K562 (cell line): ENCODE measurements at regions not wholly inside any gene's neighbourhood (a gene's known extent, or its start where the extent isn't known, plus 50 kb on each side); places are given as distances from the start of the nearest gene placed in this dataset.

ENCODE experiments used
- ATAC-seq: fragments of 200-7000 bp; cut with Tn5 transposase; 3 replicates; pipeline ENCODE4 v1.9.1; 2020; ENCODE audit warnings: moderate library complexity
- BruUV-seq: library from RNA; stranded (reverse); fragments of 400-500 nt; replicated peaks from 2 replicates; lab custom pipeline; 2021; lab: Mats Ljungman, UMichigan
- CTCF ChIA-PET: fragments of 300-600 bp; formaldehyde crosslinking; extraction: SDS; loops from one replicate; lab custom pipeline; 2021; ENCODE audit warnings: low intra/inter-chr PET ratio; lab: Yijun Ruan, JAX
- POLR2A ChIA-PET: fragments of 300-600, 350-650 bp; sonication (Branson Sonifier 250); formaldehyde crosslinking; extraction: SDS; loops from one replicate; lab custom pipeline; 2021; ENCODE audit warnings: antibody characterized with exemption, inconsistent platforms; lab: Yijun Ruan, JAX
- DNase-seq, 4 experiments: peaks; one replicate each; pipeline versions ENCODE4 v3.0.0 to v3.0.0-alpha.2; 2011 to 2018; ENCODE audit warnings: low spot score in 3 of 4, mixed read lengths in 3 of 4; ENCODE audit errors: extremely low read depth in 1 of 4
- FAIRE-seq: peaks from 2 replicates; lab custom pipeline; 2011; peaks lifted over from hg19 to GRCh38; lab: Jason Lieb, UNC
- H2AFZ ChIP-seq: 2 replicates; pipeline ENCODE4 v1.6.0; 2011; ENCODE audit warnings: low read depth, low read length, control low read depth, inconsistent platforms
- H3K27ac ChIP-seq: fragments of 200-600 bp; 3 replicates; pipeline ENCODE4 v1.8.0; 2011; ENCODE audit warnings: low read depth, mild to moderate bottlenecking, control low read depth, inconsistent platforms, low read length, moderate library complexity, mixed read lengths; ENCODE audit errors: extremely low read depth
- H3K27me3 ChIP-seq, 2 experiments: fragments of 300-600 bp in 1 of 2; 2 replicates in 1 of 2; 3 replicates in 1 of 2; pipeline versions ENCODE4 v1.6.0 to v1.8.0; 2011; ENCODE audit warnings: inconsistent platforms in 2 of 2, low read length in 2 of 2, mild to moderate bottlenecking in 1 of 2, mixed read lengths in 1 of 2, moderate library complexity in 1 of 2; ENCODE audit not compliant: control insufficient read depth in 2 of 2, insufficient read depth in 2 of 2
- H3K36me3 ChIP-seq: fragments of 300-600 bp; 3 replicates; pipeline ENCODE4 v1.8.0; 2011; ENCODE audit warnings: mild to moderate bottlenecking, low read length, inconsistent platforms; ENCODE audit not compliant: control insufficient read depth, insufficient read depth
- H3K4me1 ChIP-seq, 2 experiments: fragments of 200-600 bp in 1 of 2; replicated peaks in 1 of 2; 2 replicates in 1 of 2; 3 replicates in 1 of 2; pipeline versions ENCODE4 v1.5.1 to v1.8.0; 2011; ENCODE audit warnings: inconsistent platforms in 2 of 2, low read length in 2 of 2, mild to moderate bottlenecking in 1 of 2, mixed read lengths in 1 of 2, moderate library complexity in 1 of 2; ENCODE audit not compliant: control insufficient read depth in 2 of 2, insufficient read depth in 2 of 2
- H3K4me2 ChIP-seq: 2 replicates; pipeline ENCODE4 v1.6.1; 2011; ENCODE audit warnings: low read length, control low read depth, inconsistent platforms, mixed read lengths; ENCODE audit not compliant: insufficient read depth
- H3K4me3 ChIP-seq: fragments of 200-600 bp; sonication (generic), shearing (Covaris generic); 2 replicates; pipeline ENCODE4 v1.5.1; 2016; ENCODE audit warnings: control low read depth, inconsistent platforms
- H3K79me2 ChIP-seq: fragments of 200-600 bp; 3 replicates; pipeline ENCODE4 v1.8.0; 2011; ENCODE audit warnings: low read length, inconsistent platforms; ENCODE audit not compliant: control insufficient read depth, insufficient read depth
- H3K9ac ChIP-seq, 2 experiments: 2 replicates each; pipeline versions ENCODE4 v1.6.0 to v1.6.1; 2011; ENCODE audit warnings: low read depth in 2 of 2, low read length in 2 of 2, control low read depth in 1 of 2, inconsistent platforms in 1 of 2, mild to moderate bottlenecking in 1 of 2, mixed read lengths in 1 of 2; ENCODE audit not compliant: insufficient read depth in 1 of 2
- H3K9me1 ChIP-seq: one replicate; pipeline ENCODE4 v1.6.0; 2011; ENCODE audit warnings: inconsistent platforms, mild to moderate bottlenecking, low read length, moderate library complexity; ENCODE audit not compliant: control insufficient read depth, insufficient read depth
- H3K9me3 ChIP-seq: replicated peaks from 2 replicates; pipeline ENCODE4 v1.5.1; 2011; ENCODE audit warnings: low read depth, low read length, inconsistent platforms; ENCODE audit not compliant: control insufficient read depth, insufficient read depth
- H4K20me1 ChIP-seq: replicated peaks from 2 replicates; pipeline ENCODE4 v1.6.1; 2011; ENCODE audit warnings: low read length, inconsistent platforms, mixed read lengths; ENCODE audit not compliant: control insufficient read depth, insufficient read depth
- DNMT1 ChIP-seq: fragments of 450-650 bp; IDR thresholded peaks from 2 replicates; pipeline ENCODE4 v1.6.1; 2016; ENCODE audit warnings: antibody characterized with exemption, mild to moderate bottlenecking
- FOXK1 ChIP-seq: sonication (generic); formaldehyde crosslinking; IDR thresholded peaks from 2 replicates; pipeline ENCODE4 v1.8.0; 2022; ENCODE audit warnings: missing genetic modification reagents, mild to moderate bottlenecking, borderline replicate concordance
- KLF13 ChIP-seq: fragments of 450-650 bp; IDR thresholded peaks from 2 replicates; pipeline ENCODE4 v1.6.1; 2016; ENCODE audit warnings: missing genetic modification characterization, low read depth, mild to moderate bottlenecking, missing compliant biosample characterization, moderate library complexity, borderline replicate concordance
- MCM7 ChIP-seq, 2 experiments: fragments of 450-650 bp; IDR thresholded peaks; 2 replicates each; pipeline ENCODE4 v1.6.1; 2016 to 2018
- MEF2D ChIP-seq: conservative IDR thresholded peaks from 2 replicates; pipeline ENCODE4 v1.6.1; 2016; ENCODE audit warnings: low read depth, missing genetic modification characterization, missing compliant biosample characterization
- TAF15 ChIP-seq: fragments of 200-400 bp; formaldehyde crosslinking; IDR thresholded peaks from 2 replicates; pipeline ENCODE4 v1.6.1; 2017; ENCODE audit warnings: mild to moderate bottlenecking, low read depth, low read length, moderate library complexity
- TFE3 ChIP-seq: fragments of 450-650 bp; formaldehyde crosslinking; IDR thresholded peaks from 2 replicates; pipeline ENCODE4 v1.4.0; 2020; ENCODE audit warnings: mild to moderate bottlenecking, mixed read lengths
- ZNF77 ChIP-seq: fragments of 250-450 bp; sonication (Bioruptor Pico); IDR thresholded peaks from 2 replicates; pipeline ENCODE4 v1.5.0; 2020
- WGBS: fragments of 100-300 bp; shearing (Covaris generic); methylation state at CpG from one replicate; pipeline ENCODE4 v1.1.6; 2016; ENCODE audit warnings: low coverage, mixed read lengths; ENCODE audit not compliant: insufficient coverage; ENCODE audit errors: missing lambda C conversion rate; 5-methylcytosine and 5-hydroxymethylcytosine counted together
- in situ Hi-C: fragments of 300-500 bp; cut with MboI; formaldehyde crosslinking; loops from 4 replicates; pipeline ENCODE4 v1.15.0; 2018; ENCODE audit warnings: inconsistent platforms, mixed read lengths
- intact Hi-C: fragments of 100-400 bp; cut with micrococcal nuclease; formaldehyde crosslinking; loops from 2 replicates; pipeline ENCODE4 v1.14.2; 2022

GRCh38 chr9:26773056-26773455 is 119.5 kb downstream of the CAAP1 start:
- no peak overlapping the region for H3K4me3 ChIP-seq
- H3K4me2 ChIP-seq = no peak overlapping the region
- H3K27ac ChIP-seq = no peak overlapping the region
- no peaks in the 10 kb centered on the region for H3K36me3 ChIP-seq
- no peaks in the 10 kb centered on the region for H3K9me3 ChIP-seq
- no TSS peak for BruUV-seq
- no peaks in the 10 kb centered on the region for H3K79me2 ChIP-seq
- TF ChIP-seq TAF15 = no peak
- TF ChIP-seq ZNF77 (CRISPR knock-in tag) = no peak
- no peak for TF ChIP-seq KLF13
- TF ChIP-seq FOXK1 = no peak
- no peak for TF ChIP-seq TFE3 (CRISPR knock-in tag)
- no peak for TF ChIP-seq DNMT1
- TF ChIP-seq MCM7 (IDR thresholded peaks at IDR 0.05) = no peak
- TF ChIP-seq MEF2D = no peak
- CTCF ChIA-PET = no interaction called here
- ATAC-seq (no peak), DNase-seq (no peak), FAIRE-seq (no peak)
- H4K20me1 ChIP-seq = no peaks in the 10 kb centered on the region
- H3K9ac ChIP-seq = no peak overlapping the region
- in situ Hi-C loops = no loop called here
- H2AFZ ChIP-seq = no peak overlapping the region
- no peaks in the 10 kb centered on the region for H3K9me1 ChIP-seq
- H3K27me3 ChIP-seq = no peaks in the 10 kb centered on the region
- no peaks in the 10 kb centered on the region for H3K4me1 ChIP-seq
- POLR2A ChIA-PET = interaction anchor here (0.8 kb wide), 1 partner anchor 10 kb away, joined by 3 read pairs; no protein-coding TSS in a partner anchor
- WGBS = 5% methylated on average over 3 of the region's 4 CpGs
- intact Hi-C loops = no loop called here
